Loucy (cell line): ENCODE measurements at regions not wholly inside any gene's neighbourhood (a gene's known extent, or its start where the extent isn't known, plus 50 kb on each side); places are given as distances from the start of the nearest gene placed in this dataset.

ENCODE experiments used
- CTCF ChIP-seq: fragments of 200-600 bp; sonication (generic); conservative IDR thresholded peaks from 2 replicates; pipeline ENCODE4 v1.5.1; 2014; ENCODE audit warnings: mild to moderate bottlenecking, antibody characterized with exemption, low read length
- EZH2phosphoT487 ChIP-seq: fragments of 200-600 bp; IDR thresholded peaks from 2 replicates; pipeline ENCODE4 v1.6.1; 2018; ENCODE audit warnings: antibody characterized with exemption, mild to moderate bottlenecking, moderate library complexity, borderline replicate concordance

GRCh38 chr14:51789596-51789995 is 70.8 kb upstream of the GNG2 start:
- TF ChIP-seq CTCF = no peak
- no peak for TF ChIP-seq EZH2phosphoT487
